ENCODE measurements at regions not wholly inside any gene's neighbourhood (a gene's known extent, or its start where the extent isn't known, plus 50 kb on each side); places are given as distances from the start of the nearest gene placed in this dataset.

DNA sequence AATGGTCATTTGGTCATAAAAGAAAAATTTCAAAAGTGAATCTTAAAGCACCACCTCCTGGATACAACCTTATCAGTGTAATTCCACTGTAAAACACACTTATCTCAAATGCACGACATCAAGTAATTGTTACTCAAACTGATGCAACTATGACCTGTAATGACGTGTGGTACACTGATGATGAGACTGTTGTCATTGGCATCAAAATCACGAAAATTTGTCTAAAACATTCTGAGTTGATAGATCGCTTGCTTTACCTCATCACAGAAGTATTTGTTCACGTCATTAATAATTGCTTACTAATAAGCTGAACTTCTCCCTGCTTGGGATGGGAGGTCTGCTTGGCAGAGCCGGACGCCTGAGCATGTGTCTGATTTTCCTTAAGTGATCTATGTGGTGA is 221.8 kb upstream of the KLF6 start:
- DNase-seq (ENCODE audit: low spot score in 2 of 2): no peak

DNA sequence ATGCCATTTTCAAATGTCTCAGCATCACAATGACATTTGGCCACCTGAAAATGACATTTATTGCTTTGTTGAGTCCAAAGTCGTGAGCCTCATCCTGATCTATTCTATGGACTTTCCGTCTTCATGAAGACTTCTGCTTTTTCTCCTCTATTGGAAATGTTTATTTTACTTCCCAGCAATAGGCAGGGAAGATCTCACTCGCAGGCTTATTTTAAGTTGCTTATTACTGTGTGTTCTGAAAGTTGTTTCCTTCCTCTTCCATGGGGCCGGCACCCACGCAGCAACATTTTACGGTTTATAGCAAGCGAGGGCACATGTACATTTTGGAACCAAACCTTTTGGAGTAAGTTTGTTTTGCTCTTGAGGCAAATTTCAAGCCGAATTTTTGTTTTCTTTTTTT is 221.0 kb upstream of the KLF6 start:
- Histone ChIP-seq H3K36me3 (no peaks in the 10 kb centered on the region), H3K27ac (no peak overlapping the region), H3K9me3 (no peaks in the 10 kb centered on the region), H3K27me3 (no peaks in the 10 kb centered on the region), H3K4me1 (no peaks in the 10 kb centered on the region), H3K4me3 (no peak overlapping the region)
- WGBS: 72% methylated on average over 8 of the region's 8 CpGs
- TF ChIP-seq EP300 (IDR thresholded peaks at IDR 0.05): no peak
- TF ChIP-seq, protein P1, sequence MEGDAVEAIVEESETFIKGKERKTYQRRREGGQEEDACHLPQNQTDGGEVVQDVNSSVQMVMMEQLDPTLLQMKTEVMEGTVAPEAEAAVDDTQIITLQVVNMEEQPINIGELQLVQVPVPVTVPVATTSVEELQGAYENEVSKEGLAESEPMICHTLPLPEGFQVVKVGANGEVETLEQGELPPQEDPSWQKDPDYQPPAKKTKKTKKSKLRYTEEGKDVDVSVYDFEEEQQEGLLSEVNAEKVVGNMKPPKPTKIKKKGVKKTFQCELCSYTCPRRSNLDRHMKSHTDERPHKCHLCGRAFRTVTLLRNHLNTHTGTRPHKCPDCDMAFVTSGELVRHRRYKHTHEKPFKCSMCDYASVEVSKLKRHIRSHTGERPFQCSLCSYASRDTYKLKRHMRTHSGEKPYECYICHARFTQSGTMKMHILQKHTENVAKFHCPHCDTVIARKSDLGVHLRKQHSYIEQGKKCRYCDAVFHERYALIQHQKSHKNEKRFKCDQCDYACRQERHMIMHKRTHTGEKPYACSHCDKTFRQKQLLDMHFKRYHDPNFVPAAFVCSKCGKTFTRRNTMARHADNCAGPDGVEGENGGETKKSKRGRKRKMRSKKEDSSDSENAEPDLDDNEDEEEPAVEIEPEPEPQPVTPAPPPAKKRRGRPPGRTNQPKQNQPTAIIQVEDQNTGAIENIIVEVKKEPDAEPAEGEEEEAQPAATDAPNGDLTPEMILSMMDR (IDR thresholded peaks at IDR 0.05): no peak
- no peak for TF ChIP-seq POLR2AphosphoS5 (IDR thresholded peaks at IDR 0.05)
- TF ChIP-seq POLR2A (IDR thresholded peaks at IDR 0.05): no peak
- DNase-seq (ENCODE audit: low spot score in 2 of 2): no peak

More for the DNA sequence above, 221.8 kb upstream of the KLF6 start:
- Histone ChIP-seq H3K4me1 (no peaks in the 10 kb centered on the region), H3K9me3 (no peaks in the 10 kb centered on the region), H3K36me3 (no peaks in the 10 kb centered on the region), H3K27ac (no peak overlapping the region), H3K4me3 (no peak overlapping the region), H3K27me3 (no peaks in the 10 kb centered on the region)
- 87% methylated on average over 7 of the region's 7 CpGs for WGBS
- no peak for TF ChIP-seq POLR2AphosphoS5 (IDR thresholded peaks at IDR 0.05)
- no peak for TF ChIP-seq EP300 (IDR thresholded peaks at IDR 0.05)
- TF ChIP-seq, protein P1 (IDR thresholded peaks at IDR 0.05): no peak
- TF ChIP-seq POLR2A (IDR thresholded peaks at IDR 0.05): no peak

DNA sequence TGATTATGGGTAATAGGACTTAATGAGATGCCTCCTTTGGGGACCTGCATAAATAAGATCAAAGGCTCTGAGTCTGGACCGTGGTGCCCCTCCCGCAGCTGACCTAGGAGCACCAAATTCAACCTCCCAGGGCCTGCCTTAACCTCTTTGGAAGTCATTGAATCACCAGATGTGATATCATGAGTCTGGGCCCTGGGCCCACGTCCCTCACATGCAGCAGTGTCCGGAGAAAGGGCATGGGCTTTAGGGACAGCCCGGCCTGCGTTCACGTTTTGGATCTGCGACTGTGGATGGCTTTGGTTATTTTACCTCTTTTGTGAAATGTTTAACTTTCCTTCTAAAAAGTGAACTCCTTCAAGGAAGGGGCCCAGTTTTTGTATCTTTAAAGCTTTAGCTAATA is 220.0 kb upstream of the KLF6 start:
- 86% methylated on average over 8 of the region's 8 CpGs for WGBS
- Histone ChIP-seq H3K27me3 (no peaks in the 10 kb centered on the region), H3K27ac (no peak overlapping the region), H3K36me3 (no peaks in the 10 kb centered on the region), H3K4me3 (no peak overlapping the region), H3K4me1 (no peaks in the 10 kb centered on the region), H3K9me3 (no peaks in the 10 kb centered on the region)
- no peak for TF ChIP-seq POLR2A (IDR thresholded peaks at IDR 0.05)
- TF ChIP-seq, protein P1 (IDR thresholded peaks at IDR 0.05): no peak
- no peak for TF ChIP-seq EP300 (IDR thresholded peaks at IDR 0.05)
- no peak for TF ChIP-seq POLR2AphosphoS5 (IDR thresholded peaks at IDR 0.05)
- DNase-seq (ENCODE audit: low spot score in 2 of 2): no peak

DNA sequence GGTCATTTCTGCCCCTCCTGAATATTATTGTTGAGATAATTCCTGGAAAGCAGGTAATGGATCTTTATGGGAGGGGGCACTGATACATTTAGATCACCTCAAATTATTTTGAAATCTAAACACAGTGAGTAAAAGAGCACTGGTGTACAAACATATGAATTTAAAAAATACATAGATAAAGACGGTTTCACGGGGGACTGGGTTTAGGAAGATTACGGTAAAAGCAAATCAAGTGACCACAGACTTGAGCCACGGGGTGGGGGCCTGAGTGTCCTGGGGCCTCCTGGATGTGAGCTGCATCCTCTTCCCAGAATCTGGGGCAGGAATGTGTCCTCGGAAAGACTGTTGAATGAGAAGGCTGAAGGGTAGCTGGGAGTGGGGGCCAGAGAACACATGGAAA is 219.1 kb upstream of the KLF6 start:
- Histone ChIP-seq H3K27me3 (no peaks in the 10 kb centered on the region), H3K9me3 (no peaks in the 10 kb centered on the region), H3K4me1 (no peaks in the 10 kb centered on the region), H3K27ac (no peak overlapping the region), H3K4me3 (no peak overlapping the region), H3K36me3 (no peaks in the 10 kb centered on the region)
- no peak for DNase-seq (ENCODE audit: low spot score in 2 of 2)
- no peak for TF ChIP-seq POLR2AphosphoS5 (IDR thresholded peaks at IDR 0.05)
- TF ChIP-seq, protein P1 (IDR thresholded peaks at IDR 0.05): no peak
- TF ChIP-seq EP300 (IDR thresholded peaks at IDR 0.05): no peak
- no peak for TF ChIP-seq POLR2A (IDR thresholded peaks at IDR 0.05)
- WGBS: 86% methylated on average over 5 of the region's 5 CpGs

DNA sequence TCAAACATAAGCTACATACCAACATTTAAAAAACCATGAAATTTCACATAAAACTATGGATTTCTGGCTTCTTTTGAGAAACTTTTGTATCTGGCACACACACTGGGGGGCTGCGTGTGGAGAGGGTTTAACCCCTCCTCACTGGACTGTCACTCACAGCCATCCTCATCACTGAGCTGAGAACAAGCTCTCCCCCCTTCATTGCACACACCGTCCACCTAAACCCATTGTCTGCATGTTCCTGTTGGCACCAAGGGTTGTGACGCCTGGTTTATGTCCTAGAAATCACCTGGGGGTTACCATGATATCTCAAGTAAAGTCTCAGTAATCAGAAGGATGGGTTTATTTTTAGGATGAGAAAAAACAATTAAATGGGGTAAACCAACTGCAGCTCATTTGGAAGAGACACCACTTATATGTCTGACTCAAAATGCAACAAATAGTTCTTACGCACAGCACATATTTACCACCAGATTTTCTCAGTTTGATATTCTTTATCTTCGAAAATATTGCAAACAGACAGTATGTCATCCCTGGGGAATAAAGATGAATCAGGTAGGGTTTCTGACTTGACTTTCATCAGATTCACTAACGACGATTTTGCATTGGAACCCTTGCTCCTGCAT is 218.5 kb upstream of the KLF6 start:
- DNase-seq (ENCODE audit: low spot score in 2 of 2): no peak
- Histone ChIP-seq H3K4me3 (no peak overlapping the region), H3K9me3 (no peaks in the 10 kb centered on the region), H3K27ac (no peak overlapping the region), H3K4me1 (no peaks in the 10 kb centered on the region), H3K27me3 (no peaks in the 10 kb centered on the region), H3K36me3 (no peaks in the 10 kb centered on the region)
- WGBS: 93% methylated on average over 7 of the region's 7 CpGs
- TF ChIP-seq POLR2A (IDR thresholded peaks at IDR 0.05): no peak

DNA sequence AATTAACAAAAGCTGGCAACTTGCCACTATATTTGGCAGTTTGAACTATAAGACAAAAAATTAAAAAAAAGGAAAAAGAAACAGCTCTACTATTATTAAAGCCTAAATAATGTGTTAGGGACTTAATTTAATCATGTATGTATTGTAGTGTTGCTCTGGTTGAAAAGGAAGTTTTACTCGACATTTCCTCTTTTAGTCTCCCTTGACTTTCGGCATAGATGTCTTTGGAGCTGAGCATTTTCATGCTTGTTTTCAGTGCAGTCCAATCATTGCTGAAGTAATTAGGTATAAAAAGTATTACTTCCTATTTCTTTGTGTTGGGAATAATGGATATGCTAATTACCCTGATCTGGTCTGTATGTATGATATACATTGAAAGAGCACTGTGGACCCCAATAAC is 216.8 kb upstream of the KLF6 start:
- WGBS: 87% methylated on average over 2 of the region's 2 CpGs
- TF ChIP-seq EP300 (IDR thresholded peaks at IDR 0.05) (no peak), POLR2A (IDR thresholded peaks at IDR 0.05) (no peak), POLR2AphosphoS5 (IDR thresholded peaks at IDR 0.05) (no peak)
- Histone ChIP-seq H3K27ac (no peak overlapping the region), H3K4me1 (no peaks in the 10 kb centered on the region), H3K9me3 (no peaks in the 10 kb centered on the region), H3K27me3 (no peaks in the 10 kb centered on the region), H3K36me3 (no peaks in the 10 kb centered on the region), H3K4me3 (no peak overlapping the region)
- DNase-seq (ENCODE audit: low spot score in 2 of 2): no peak
